Loucy (cell line): ENCODE measurements at regions not wholly inside any gene's neighbourhood (a gene's known extent, or its start where the extent isn't known, plus 50 kb on each side); places are given as distances from the start of the nearest gene placed in this dataset.

Experiments
- EZH2phosphoT487 ChIP-seq: fragments of 200-600 bp; IDR thresholded peaks from 2 replicates; pipeline ENCODE4 v1.6.1; 2018; ENCODE audit warnings: antibody characterized with exemption, mild to moderate bottlenecking, moderate library complexity, borderline replicate concordance
- TF ChIP-seq, protein P1 (sequence below): fragments of 200-600 bp; sonication (generic); conservative IDR thresholded peaks from 2 replicates; pipeline ENCODE4 v1.5.1; 2014; ENCODE audit warnings: mild to moderate bottlenecking, antibody characterized with exemption, low read length

DNA sequence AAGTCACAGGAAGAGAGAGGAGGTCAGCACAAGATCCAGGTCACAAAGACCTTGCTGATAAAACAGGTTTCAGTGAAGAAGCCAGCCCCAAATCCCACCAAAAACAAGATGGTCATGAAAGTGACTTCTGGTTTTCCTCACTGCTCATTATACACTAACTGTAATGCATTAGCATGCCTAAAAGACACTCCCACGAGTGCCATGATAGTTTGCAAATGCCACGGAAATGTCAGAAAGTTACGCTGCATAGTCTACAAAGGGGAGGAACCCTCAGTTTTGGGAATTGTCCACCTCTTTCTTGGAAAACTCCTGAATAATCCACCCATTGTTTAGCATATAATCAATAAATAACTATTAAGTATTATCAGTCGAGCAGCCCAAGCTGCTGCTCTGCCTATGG, 427.2 kb downstream of the RFPL4B start:
- TF ChIP-seq, protein P1, sequence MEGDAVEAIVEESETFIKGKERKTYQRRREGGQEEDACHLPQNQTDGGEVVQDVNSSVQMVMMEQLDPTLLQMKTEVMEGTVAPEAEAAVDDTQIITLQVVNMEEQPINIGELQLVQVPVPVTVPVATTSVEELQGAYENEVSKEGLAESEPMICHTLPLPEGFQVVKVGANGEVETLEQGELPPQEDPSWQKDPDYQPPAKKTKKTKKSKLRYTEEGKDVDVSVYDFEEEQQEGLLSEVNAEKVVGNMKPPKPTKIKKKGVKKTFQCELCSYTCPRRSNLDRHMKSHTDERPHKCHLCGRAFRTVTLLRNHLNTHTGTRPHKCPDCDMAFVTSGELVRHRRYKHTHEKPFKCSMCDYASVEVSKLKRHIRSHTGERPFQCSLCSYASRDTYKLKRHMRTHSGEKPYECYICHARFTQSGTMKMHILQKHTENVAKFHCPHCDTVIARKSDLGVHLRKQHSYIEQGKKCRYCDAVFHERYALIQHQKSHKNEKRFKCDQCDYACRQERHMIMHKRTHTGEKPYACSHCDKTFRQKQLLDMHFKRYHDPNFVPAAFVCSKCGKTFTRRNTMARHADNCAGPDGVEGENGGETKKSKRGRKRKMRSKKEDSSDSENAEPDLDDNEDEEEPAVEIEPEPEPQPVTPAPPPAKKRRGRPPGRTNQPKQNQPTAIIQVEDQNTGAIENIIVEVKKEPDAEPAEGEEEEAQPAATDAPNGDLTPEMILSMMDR, result no peak
- TF ChIP-seq EZH2phosphoT487, result no peak
